Large intestine (tissue), 3 donors: ENCODE measurements at regions not wholly inside any gene's neighbourhood (a gene's known extent, or its start where the extent isn't known, plus 50 kb on each side); places are given as distances from the start of the nearest gene placed in this dataset.
A peak's percentile ranks its signal among the peaks of the same experiment; 100 is the strongest.

Experiments
- DNase-seq, 2 donors: peaks; one replicate each; pipeline versions ENCODE4 v3.0.0 to v3.0.0-alpha.2; 2013
- H3K27ac ChIP-seq: one replicate; pipeline ENCODE4 v1.5.1; 2013; ENCODE audit warnings: low read length
- H3K27me3 ChIP-seq: 2 replicates; pipeline ENCODE4 v1.6.1; 2013; ENCODE audit warnings: low read length; ENCODE audit not compliant: control insufficient read depth, insufficient read depth
- H3K36me3 ChIP-seq: 2 replicates; pipeline ENCODE4 v1.6.1; 2013; ENCODE audit warnings: low read length; ENCODE audit not compliant: control insufficient read depth, insufficient read depth
- H3K4me1 ChIP-seq: one replicate; pipeline ENCODE4 v1.6.1; 2013; ENCODE audit warnings: low read length; ENCODE audit not compliant: control insufficient read depth, insufficient read depth
- H3K4me3 ChIP-seq: one replicate; pipeline ENCODE4 v1.5.1; 2013; ENCODE audit warnings: low read length
- H3K9me3 ChIP-seq: one replicate; pipeline ENCODE4 v1.6.1; 2013; ENCODE audit warnings: mild to moderate bottlenecking, low read depth, low read length, moderate library complexity; ENCODE audit not compliant: control insufficient read depth
- WGBS: methylation state at CpG from one replicate; pipeline ENCODE4 v1.1.5; 2013; ENCODE audit warnings: low lambda C conversion rate; ENCODE audit not compliant: insufficient coverage; 5-methylcytosine and 5-hydroxymethylcytosine counted together

- 80% methylated on average over 1 of the region's 4 CpGs for WGBS
- DNase-seq = no peak
- Histone ChIP-seq H3K27ac (no peak overlapping the region), H3K27me3 (no peaks in the 10 kb centered on the region), H3K4me1 (no peaks in the 10 kb centered on the region), H3K36me3 (no peaks in the 10 kb centered on the region), H3K4me3 (no peak overlapping the region), H3K9me3 (no peaks in the 10 kb centered on the region)
These were observed 177.9 kb upstream of the DPH6 start for GRCh38 chr15:35723852-35724251.

GRCh38 chr15:35724626-35725025, 178.7 kb upstream of the DPH6 start:
- H3K27me3 ChIP-seq = no peaks in the 10 kb centered on the region
- H3K36me3 ChIP-seq = no peaks in the 10 kb centered on the region
- no peak overlapping the region for H3K4me3 ChIP-seq
- H3K9me3 ChIP-seq = no peaks in the 10 kb centered on the region
- H3K4me1 ChIP-seq = no peaks in the 10 kb centered on the region
- H3K27ac ChIP-seq = no peak overlapping the region
- DNase-seq = no peak

- Histone ChIP-seq H3K4me3 (no peak overlapping the region), H3K9me3 (no peaks in the 10 kb centered on the region), H3K4me1 (no peaks in the 10 kb centered on the region), H3K27ac (no peak overlapping the region), H3K36me3 (no peaks in the 10 kb centered on the region), H3K27me3 (no peaks in the 10 kb centered on the region)
- no CpG with 5 or more reads among the region's 3 CpGs for WGBS
- no peak for DNase-seq
These were observed 179.4 kb upstream of the DPH6 start for GRCh38 chr15:35725353-35725752.

- DNase-seq = no peak
- H3K36me3 ChIP-seq = no peaks in the 10 kb centered on the region
- H3K27ac ChIP-seq = no peak overlapping the region
- WGBS = no CpG with 5 or more reads among the region's 9 CpGs
- H3K4me1 ChIP-seq = no peaks in the 10 kb centered on the region
- H3K4me3 ChIP-seq = no peak overlapping the region
- no peaks in the 10 kb centered on the region for H3K27me3 ChIP-seq
- H3K9me3 ChIP-seq = no peaks in the 10 kb centered on the region
These were observed 181.7 kb upstream of the DPH6 start for GRCh38 chr15:35727627-35728026.

GRCh38 chr15:35728219-35728940, 182.4 kb upstream of the DPH6 start:
- 0% methylated on average over 1 of the region's 2 CpGs for WGBS
- no peaks in the 10 kb centered on the region for H3K4me1 ChIP-seq
- H3K36me3 ChIP-seq = no peaks in the 10 kb centered on the region
- H3K9me3 ChIP-seq = no peaks in the 10 kb centered on the region
- no peaks in the 10 kb centered on the region for H3K27me3 ChIP-seq
- H3K27ac ChIP-seq = no peak overlapping the region
- peak in 1 of 2 donors; percentile 27 for DNase-seq
- H3K4me3 ChIP-seq = no peak overlapping the region

GRCh38 chr15:35736150-35736549, 190.2 kb upstream of the DPH6 start:
- no peak for DNase-seq
- no CpG with 5 or more reads among the region's 2 CpGs for WGBS
- no peak overlapping the region for H3K4me3 ChIP-seq
- no peaks in the 10 kb centered on the region for H3K27me3 ChIP-seq
- H3K4me1 ChIP-seq = no peaks in the 10 kb centered on the region
- H3K27ac ChIP-seq = no peak overlapping the region
- no peaks in the 10 kb centered on the region for H3K9me3 ChIP-seq
- H3K36me3 ChIP-seq = no peaks in the 10 kb centered on the region

- DNase-seq = no peak
- no peaks in the 10 kb centered on the region for H3K36me3 ChIP-seq
- no peaks in the 10 kb centered on the region for H3K4me1 ChIP-seq
- no peak overlapping the region for H3K27ac ChIP-seq
- H3K4me3 ChIP-seq = no peak overlapping the region
- WGBS = 100% methylated on average over 1 of the region's 2 CpGs
- no peaks in the 10 kb centered on the region for H3K27me3 ChIP-seq
- no peaks in the 10 kb centered on the region for H3K9me3 ChIP-seq
These were observed 191.5 kb upstream of the DPH6 start for GRCh38 chr15:35737441-35737840.

- no peaks in the 10 kb centered on the region for H3K4me1 ChIP-seq
- 80% methylated on average over 1 of the region's 3 CpGs for whole genome bisulfite sequencing
- H3K27me3 ChIP-seq = no peaks in the 10 kb centered on the region
These were observed 192.4 kb upstream of the DPH6 start for GRCh38 chr15:35738370-35738769.

GRCh38 chr15:35740761-35741160, 194.8 kb upstream of the DPH6 start:
- no peak overlapping the region for H3K4me3 ChIP-seq
- no peak for DNase-seq
- H3K36me3 ChIP-seq = no peaks in the 10 kb centered on the region
- H3K9me3 ChIP-seq = no peaks in the 10 kb centered on the region
- H3K27me3 ChIP-seq = no peaks in the 10 kb centered on the region
- H3K27ac ChIP-seq = no peak overlapping the region
- no peaks in the 10 kb centered on the region for H3K4me1 ChIP-seq

More at GRCh38 chr15:35738370-35738769, 192.4 kb upstream of the DPH6 start:
- no peaks in the 10 kb centered on the region for H3K36me3 ChIP-seq
- H3K4me3 ChIP-seq = no peak overlapping the region
- no peak overlapping the region for H3K27ac ChIP-seq
- DNase-seq = no peak
- no peaks in the 10 kb centered on the region for H3K9me3 ChIP-seq

GRCh38 chr15:35741395-35741794, 195.4 kb upstream of the DPH6 start:
- Histone ChIP-seq H3K27me3 (no peaks in the 10 kb centered on the region), H3K27ac (no peak overlapping the region), H3K36me3 (no peaks in the 10 kb centered on the region), H3K4me3 (no peak overlapping the region), H3K9me3 (no peaks in the 10 kb centered on the region), H3K4me1 (no peaks in the 10 kb centered on the region)
- no peak for DNase-seq
- no CpG with 5 or more reads among the region's 1 CpG for WGBS

- no peak for DNase-seq
- Histone ChIP-seq H3K27me3 (no peaks in the 10 kb centered on the region), H3K4me1 (no peaks in the 10 kb centered on the region), H3K4me3 (no peak overlapping the region), H3K27ac (no peak overlapping the region), H3K36me3 (no peaks in the 10 kb centered on the region), H3K9me3 (no peaks in the 10 kb centered on the region)
These were observed 195.9 kb upstream of the DPH6 start for GRCh38 chr15:35741881-35742280.
